ENCODE measurements at regions not wholly inside any gene's neighbourhood (a gene's known extent, or its start where the extent isn't known, plus 50 kb on each side); places are given as distances from the start of the nearest gene placed in this dataset.

GRCh38 chr7:72490301-72490700 is 78.2 kb upstream of the CALN1 start:
- TF ChIP-seq CTCF (conservative IDR thresholded peaks at IDR 0.05; ENCODE audit: low read length) (no peak), EZH2phosphoT487 (IDR thresholded peaks at IDR 0.05; ENCODE audit: borderline replicate concordance, low read depth, low read length) (no peak)
